ENCODE measurements at regions not wholly inside any gene's neighbourhood (a gene's known extent, or its start where the extent isn't known, plus 50 kb on each side); places are given as distances from the start of the nearest gene placed in this dataset.

DNA sequence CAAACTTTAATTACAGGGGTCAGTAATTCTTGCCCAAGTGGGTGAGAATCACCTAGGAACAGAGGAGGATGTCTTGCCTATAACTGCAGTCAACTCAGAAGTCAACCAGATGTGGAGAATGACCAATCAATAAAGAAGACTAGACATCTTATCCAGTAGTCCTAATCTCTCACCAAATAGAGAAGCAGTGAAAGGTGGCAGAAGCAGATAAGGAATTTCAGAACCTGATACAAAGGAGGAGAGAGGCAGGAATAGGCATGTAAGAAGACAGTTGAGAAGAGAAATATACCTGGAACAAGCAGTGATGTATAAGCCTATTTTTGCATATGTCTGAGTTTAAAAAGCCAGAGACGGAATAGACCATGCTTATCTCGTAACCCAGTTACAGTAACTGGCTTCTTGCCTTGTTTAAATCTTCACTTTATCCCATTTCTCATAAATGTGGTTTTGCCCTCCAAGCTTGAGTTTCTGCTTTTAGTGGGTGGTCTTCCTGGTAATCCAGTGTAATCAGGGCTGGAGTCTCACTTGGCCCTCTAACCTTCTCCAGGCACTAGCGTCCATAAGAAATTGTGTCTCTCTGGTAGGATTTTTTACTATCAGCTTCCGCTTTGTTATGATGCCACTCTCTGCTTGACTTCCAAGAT is 401.0 kb downstream of the SUCLG1 start (continued):
- TF ChIP-seq, protein P1, sequence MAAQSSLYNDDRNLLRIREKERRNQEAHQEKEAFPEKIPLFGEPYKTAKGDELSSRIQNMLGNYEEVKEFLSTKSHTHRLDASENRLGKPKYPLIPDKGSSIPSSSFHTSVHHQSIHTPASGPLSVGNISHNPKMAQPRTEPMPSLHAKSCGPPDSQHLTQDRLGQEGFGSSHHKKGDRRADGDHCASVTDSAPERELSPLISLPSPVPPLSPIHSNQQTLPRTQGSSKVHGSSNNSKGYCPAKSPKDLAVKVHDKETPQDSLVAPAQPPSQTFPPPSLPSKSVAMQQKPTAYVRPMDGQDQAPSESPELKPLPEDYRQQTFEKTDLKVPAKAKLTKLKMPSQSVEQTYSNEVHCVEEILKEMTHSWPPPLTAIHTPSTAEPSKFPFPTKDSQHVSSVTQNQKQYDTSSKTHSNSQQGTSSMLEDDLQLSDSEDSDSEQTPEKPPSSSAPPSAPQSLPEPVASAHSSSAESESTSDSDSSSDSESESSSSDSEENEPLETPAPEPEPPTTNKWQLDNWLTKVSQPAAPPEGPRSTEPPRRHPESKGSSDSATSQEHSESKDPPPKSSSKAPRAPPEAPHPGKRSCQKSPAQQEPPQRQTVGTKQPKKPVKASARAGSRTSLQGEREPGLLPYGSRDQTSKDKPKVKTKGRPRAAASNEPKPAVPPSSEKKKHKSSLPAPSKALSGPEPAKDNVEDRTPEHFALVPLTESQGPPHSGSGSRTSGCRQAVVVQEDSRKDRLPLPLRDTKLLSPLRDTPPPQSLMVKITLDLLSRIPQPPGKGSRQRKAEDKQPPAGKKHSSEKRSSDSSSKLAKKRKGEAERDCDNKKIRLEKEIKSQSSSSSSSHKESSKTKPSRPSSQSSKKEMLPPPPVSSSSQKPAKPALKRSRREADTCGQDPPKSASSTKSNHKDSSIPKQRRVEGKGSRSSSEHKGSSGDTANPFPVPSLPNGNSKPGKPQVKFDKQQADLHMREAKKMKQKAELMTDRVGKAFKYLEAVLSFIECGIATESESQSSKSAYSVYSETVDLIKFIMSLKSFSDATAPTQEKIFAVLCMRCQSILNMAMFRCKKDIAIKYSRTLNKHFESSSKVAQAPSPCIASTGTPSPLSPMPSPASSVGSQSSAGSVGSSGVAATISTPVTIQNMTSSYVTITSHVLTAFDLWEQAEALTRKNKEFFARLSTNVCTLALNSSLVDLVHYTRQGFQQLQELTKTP (IDR thresholded peaks at IDR 0.05; ENCODE audit: low read depth in 1 of 2, partially characterized antibody in 2 of 2): peak in 1 of 2 experiments; percentile 65
- TF ChIP-seq, protein P2, sequence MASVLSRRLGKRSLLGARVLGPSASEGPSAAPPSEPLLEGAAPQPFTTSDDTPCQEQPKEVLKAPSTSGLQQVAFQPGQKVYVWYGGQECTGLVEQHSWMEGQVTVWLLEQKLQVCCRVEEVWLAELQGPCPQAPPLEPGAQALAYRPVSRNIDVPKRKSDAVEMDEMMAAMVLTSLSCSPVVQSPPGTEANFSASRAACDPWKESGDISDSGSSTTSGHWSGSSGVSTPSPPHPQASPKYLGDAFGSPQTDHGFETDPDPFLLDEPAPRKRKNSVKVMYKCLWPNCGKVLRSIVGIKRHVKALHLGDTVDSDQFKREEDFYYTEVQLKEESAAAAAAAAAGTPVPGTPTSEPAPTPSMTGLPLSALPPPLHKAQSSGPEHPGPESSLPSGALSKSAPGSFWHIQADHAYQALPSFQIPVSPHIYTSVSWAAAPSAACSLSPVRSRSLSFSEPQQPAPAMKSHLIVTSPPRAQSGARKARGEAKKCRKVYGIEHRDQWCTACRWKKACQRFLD (CRISPR knock-in tag; IDR thresholded peaks at IDR 0.05): no peak
- no peak for TF ChIP-seq SETDB1 (IDR thresholded peaks at IDR 0.05; ENCODE audit: low read length)
- no peak for TF ChIP-seq ZBTB17 (CRISPR knock-in tag; IDR thresholded peaks at IDR 0.05)
- no peak for TF ChIP-seq PRPF4 (IDR thresholded peaks at IDR 0.05; ENCODE audit: insufficient read depth, low read depth, low read length, poor library complexity, severe bottlenecking)
- TF ChIP-seq ZNF133 (CRISPR knock-in tag; IDR thresholded peaks at IDR 0.05): no peak
- TF ChIP-seq ZNF23 (CRISPR knock-in tag; IDR thresholded peaks at IDR 0.05): no peak
- no peak for TF ChIP-seq PRMT5 (CRISPR knock-in tag; IDR thresholded peaks at IDR 0.05)
- no peak for TF ChIP-seq EZH2 (IDR thresholded peaks at IDR 0.05; ENCODE audit: borderline replicate concordance, low read depth, low read length)
- no peak; the same call in 1 of the 2 replicates for TF ChIP-seq GATA2 (CRISPR knock-in tag; IDR thresholded peaks at IDR 0.05)
- TF ChIP-seq CBX5 (IDR thresholded peaks at IDR 0.05; ENCODE audit: borderline replicate concordance, low read depth): no peak
- peak in 1 of 2 experiments; percentile 76; a peak in 2 of 4 replicates for TF ChIP-seq HDAC1 (IDR thresholded peaks at IDR 0.05)
- TF ChIP-seq KAT2B (IDR thresholded peaks at IDR 0.05; ENCODE audit: low read depth, low read length): no peak
- peak; percentile 95 for TF ChIP-seq TEAD4 (IDR thresholded peaks at IDR 0.05; ENCODE audit: low read length)
- TF ChIP-seq TEAD4 (CRISPR knock-in tag; IDR thresholded peaks at IDR 0.05; ENCODE audit: borderline replicate concordance): no peak
- TF ChIP-seq, protein P3, sequence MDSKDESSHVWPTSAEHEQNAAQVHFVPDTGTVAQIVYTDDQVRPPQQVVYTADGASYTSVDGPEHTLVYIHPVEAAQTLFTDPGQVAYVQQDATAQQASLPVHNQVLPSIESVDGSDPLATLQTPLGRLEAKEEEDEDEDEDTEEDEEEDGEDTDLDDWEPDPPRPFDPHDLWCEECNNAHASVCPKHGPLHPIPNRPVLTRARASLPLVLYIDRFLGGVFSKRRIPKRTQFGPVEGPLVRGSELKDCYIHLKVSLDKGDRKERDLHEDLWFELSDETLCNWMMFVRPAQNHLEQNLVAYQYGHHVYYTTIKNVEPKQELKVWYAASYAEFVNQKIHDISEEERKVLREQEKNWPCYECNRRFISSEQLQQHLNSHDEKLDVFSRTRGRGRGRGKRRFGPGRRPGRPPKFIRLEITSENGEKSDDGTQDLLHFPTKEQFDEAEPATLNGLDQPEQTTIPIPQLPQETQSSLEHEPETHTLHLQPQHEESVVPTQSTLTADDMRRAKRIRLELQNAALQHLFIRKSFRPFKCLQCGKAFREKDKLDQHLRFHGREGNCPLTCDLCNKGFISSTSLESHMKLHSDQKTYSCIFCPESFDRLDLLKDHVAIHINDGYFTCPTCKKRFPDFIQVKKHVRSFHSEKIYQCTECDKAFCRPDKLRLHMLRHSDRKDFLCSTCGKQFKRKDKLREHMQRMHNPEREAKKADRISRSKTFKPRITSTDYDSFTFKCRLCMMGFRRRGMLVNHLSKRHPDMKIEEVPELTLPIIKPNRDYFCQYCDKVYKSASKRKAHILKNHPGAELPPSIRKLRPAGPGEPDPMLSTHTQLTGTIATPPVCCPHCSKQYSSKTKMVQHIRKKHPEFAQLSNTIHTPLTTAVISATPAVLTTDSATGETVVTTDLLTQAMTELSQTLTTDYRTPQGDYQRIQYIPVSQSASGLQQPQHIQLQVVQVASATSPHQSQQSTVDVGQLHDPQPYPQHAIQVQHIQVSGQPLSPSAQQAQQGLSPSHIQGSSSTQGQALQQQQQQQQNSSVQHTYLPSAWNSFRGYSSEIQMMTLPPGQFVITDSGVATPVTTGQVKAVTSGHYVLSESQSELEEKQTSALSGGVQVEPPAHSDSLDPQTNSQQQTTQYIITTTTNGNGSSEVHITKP (IDR thresholded peaks at IDR 0.05; ENCODE audit: partially characterized antibody): peak; percentile 36
- peak; percentile 65 for TF ChIP-seq HMGN3 (IDR thresholded peaks at IDR 0.05; ENCODE audit: borderline replicate concordance, extremely low read depth, insufficient read length, low read depth, low read length)
